HG03342 (cell line): ENCODE measurements at regions not wholly inside any gene's neighbourhood (a gene's known extent, or its start where the extent isn't known, plus 50 kb on each side); places are given as distances from the start of the nearest gene placed in this dataset.

ENCODE experiments used
- ATAC-seq: cut with Tn5 transposase; IDR thresholded peaks from one replicate; pipeline ENCODE4 v1.9.1; 2021; ENCODE audit warnings: mild to moderate bottlenecking, moderate library complexity; ENCODE audit not compliant: unreplicated experiment

DNA sequence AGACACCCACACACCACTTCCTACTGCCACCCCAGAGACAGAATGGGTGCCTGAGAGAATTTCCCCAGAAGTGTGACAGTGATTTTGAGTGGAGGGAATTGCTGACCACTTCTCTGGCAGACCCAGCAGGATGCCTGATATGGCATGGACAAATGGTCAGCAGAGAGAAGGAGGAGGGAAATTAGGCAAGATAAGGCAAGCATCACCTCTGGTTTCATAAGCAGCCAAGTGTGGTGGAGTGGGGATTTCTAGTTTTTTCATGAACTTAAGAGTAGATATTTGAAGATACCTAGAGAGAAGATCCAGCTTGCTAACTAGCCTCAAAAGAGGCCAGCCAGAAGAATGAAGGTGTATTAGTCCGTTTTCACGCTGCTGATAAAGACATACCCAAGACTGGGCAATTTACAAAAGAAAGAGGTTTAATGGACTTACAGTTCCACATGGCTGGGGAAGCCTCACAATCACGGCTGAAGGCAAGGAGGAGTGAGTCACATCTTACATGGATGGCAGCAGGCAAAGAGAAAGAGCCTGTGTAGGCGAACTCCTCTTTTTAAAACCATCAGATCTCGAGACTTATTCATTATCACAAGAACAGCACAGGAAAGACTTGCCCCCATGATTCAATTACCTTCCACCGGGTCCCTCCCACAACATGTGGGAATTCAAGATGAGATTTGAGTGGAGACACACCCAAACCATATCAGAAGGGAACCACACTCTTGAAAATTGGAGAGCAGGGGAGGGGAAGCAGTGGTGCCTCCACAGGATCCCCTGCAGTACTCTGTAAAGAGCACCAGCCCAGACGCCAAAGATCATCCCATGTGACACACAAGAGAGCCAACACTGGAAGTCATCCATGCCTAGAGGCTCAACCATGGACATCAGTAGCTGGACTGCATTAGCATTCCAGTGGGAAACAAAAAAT is 64.2 kb downstream of the RBM43 start:
- ATAC-seq, result no peak

GRCh38 chr2:151193576-151193975 is 68.1 kb downstream of the RBM43 start:
- no peak for ATAC-seq

GRCh38 chr2:151192681-151193080 is 69.0 kb downstream of the RBM43 start:
- no peak for ATAC-seq

DNA sequence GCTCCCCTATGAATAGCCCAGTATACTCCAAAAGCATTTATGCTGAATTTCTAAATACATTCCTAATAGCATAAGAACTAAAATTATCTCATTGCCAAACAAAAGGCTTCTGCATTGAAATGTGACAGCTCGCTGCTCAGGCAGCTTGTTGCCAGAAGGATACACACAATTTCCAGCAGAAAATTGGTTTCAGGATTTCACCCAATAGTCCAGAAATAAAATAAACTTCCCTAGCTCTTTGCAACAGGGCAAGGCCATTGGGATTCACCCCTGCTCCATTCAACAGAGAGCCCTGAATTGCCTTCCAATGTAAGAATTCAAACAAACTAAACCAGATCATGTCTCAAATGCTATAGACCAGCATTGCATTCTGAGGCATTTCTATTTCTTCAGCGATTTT is 70.7 kb downstream of the RBM43 start:
- ATAC-seq, result no peak

- no peak for ATAC-seq
Observed at GRCh38 chr2:151189125-151189524, 72.5 kb downstream of the RBM43 start.

DNA sequence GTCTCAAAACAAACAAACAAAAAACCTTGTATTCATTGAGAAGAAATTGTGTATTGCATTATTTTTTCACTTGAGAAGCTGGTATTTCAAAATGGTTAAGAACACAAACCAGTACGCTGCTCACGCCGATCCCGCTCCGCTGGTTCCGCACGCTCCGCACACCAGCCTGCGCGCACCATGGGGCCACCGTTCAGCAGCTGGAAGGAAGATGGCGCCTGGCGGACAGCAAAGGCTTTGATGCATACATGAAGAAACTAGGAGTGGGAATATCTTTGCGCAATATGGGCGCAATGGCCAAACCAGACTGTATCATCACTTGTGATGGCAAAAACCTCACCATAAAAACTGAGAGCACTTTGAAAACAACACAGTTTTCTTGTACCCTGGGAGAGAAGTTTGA is 75.7 kb downstream of the RBM43 start:
- no peak for ATAC-seq

DNA sequence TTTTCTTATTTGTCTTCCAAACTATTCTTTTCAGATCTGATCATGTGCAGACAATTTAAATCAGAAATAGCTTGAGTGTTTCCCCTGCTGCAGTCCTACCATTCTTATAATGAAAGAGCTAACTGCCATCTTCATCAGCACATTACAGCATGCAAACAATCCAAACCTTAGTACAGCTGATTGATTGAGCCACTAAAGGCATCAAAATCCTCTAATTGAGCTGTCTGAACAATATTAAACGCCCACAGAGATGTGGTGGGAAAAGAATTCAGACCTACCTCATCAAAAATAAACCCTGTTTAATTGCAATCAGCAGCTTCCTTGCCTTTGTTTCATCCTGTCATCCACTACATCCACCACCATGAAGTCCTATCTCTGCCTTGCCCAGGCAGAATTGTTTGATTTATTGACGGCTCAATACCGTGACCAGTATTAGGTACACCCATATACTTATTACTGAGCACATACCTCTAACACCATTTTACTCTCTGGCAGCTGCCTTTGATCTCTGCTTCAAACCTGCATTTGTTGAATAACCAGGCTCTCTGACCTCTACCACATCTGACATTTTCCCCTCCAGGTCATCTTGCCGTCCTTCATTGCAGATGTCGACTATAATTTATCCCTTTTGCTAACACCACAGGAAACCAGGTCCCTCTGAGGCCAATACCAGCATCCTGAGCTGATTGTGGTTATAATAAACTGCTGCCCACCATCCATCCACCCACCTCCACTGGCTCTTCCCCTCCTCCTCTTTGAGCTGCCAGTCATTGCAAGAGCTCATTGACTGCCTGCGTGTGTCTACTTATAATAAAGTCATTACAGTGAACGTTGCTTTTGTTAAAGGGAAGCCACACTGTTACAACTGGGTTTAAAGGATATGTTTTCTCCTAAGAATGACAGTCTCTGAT is 78.5 kb downstream of the RBM43 start:
- ATAC-seq, result no peak

- ATAC-seq, result no peak
Observed at GRCh38 chr2:151182396-151182795, 79.3 kb downstream of the RBM43 start.

- no peak for ATAC-seq
Observed at GRCh38 chr2:151181524-151181923, 80.1 kb downstream of the RBM43 start.

- ATAC-seq, result no peak
Observed at GRCh38 chr2:151180123-151180522, 81.5 kb downstream of the RBM43 start.

DNA sequence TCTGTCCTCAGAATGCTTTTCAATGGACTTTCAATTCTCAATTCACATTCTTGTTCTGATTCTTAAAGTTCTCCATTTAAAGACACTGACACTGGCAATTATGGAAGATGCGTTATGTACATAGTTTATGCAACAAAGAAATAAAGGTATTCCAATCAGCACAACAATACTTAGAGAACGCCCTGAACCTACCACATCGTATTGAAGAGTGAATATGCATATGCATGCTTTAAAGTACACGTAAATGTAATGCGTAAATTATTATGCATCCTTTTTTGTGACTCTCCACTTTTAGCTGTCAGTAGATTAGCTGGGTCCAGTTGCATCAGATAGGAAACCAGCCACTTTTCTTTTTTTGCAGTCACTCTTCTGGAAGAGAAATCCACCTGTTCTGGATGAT is 83.5 kb downstream of the RBM43 start:
- no peak for ATAC-seq

GRCh38 chr2:151177756-151178155 is 83.9 kb downstream of the RBM43 start:
- no peak for ATAC-seq

DNA sequence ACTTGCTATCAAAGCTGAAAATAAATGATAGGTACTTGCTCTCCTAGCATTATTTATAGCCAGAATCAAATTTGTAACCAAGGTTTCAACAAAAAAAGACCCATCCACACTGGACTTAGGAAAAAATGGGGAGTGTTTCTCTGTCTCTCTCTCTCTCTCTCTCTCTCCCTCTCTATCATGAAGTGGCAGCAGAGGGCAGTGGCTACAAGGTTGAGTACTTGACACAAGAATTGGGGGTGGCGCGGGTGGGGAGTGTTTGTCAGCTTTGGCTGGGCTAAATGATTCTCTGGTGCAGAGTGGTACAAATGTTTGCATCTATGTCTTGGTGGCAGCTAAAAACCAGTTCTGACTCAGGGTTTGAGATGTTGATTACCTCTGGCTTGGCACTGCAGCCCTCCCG is 85.0 kb downstream of the RBM43 start:
- ATAC-seq, result no peak

DNA sequence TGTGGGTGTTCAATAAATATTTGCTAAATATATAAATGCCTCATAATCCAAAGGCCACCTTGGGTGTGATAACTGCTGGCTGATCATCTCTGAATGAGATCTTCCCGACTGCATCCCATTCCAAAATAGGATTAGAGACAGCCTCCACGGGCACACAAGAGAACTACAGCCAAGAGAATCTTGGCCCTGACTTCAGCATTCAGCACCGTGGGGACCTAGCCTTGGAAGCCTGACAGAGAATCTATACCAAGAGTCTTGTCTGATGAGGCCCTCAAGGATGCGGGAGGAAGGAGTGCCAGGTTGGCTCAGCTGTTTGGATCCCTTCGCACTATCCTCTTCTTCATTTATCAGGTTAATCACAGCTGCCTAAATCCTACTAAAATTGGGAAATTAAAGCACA is 85.8 kb downstream of the RBM43 start:
- ATAC-seq, result no peak

DNA sequence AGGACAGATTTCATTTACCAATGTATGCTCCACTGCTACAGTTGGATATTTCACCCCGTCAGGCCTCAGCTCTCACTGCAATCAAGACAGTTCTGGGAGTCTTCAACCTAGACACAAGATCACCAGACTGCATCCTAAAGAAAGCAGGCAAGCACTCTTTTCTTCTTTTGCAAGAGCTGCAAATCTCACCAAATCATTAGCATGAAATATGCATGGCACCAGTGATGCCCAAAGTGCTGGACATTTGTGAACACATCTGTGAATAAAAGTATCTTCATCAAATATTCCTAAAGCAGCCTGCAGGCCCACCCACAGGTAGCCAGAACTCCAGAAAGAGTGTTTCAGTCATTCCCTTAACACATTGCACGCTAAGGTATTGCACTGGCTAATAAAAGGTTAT is 87.5 kb downstream of the RBM43 start:
- no peak for ATAC-seq

GRCh38 chr2:151171186-151171585 is 90.5 kb downstream of the RBM43 start:
- ATAC-seq, result no peak

GRCh38 chr2:151166410-151166809 is 95.3 kb downstream of the RBM43 start:
- ATAC-seq, result no peak

DNA sequence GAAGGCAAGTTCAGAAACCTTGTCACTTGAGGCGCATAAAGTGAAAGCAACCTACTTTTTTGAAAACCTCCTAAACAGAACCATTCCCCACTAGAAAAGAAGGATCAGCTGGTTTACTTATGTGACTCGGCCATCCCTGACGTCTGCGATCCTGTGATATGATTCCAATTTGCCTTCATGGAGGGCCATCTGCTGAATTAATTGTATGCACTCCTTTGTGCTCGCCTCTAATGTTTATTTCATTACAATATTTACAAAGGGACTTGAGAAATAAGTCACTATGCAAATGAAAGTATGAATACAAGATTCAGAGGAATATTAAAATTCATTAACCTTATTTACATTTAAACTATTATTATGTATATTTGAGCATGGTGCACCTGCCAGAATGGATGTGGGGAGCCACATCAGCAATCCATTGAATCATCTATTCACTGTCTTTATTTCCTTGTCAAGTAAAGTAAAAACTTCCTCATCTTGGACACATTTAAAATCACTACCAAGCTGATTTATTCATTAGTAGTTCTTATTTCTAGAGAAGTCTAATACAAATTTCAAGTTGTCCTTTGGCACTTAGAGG is 96.5 kb downstream of the RBM43 start:
- no peak for ATAC-seq

GRCh38 chr2:151161821-151162551 is 99.7 kb downstream of the RBM43 start:
- no peak for ATAC-seq

GRCh38 chr2:151159109-151159662 is 102.5 kb downstream of the RBM43 start:
- no peak for ATAC-seq
